Left lobe of liver (tissue), 2 donors: ENCODE measurements at regions not wholly inside any gene's neighbourhood (a gene's known extent, or its start where the extent isn't known, plus 50 kb on each side); places are given as distances from the start of the nearest gene placed in this dataset.
"Not testable (repeated sequence)": the region's sequence is repeated elsewhere in the genome, so short reads cannot be mapped to it uniquely, and the experiment has no call there.

ENCODE experiments used
- ATAC-seq: fragments of 200-7000 bp; cut with Tn5 transposase; one replicate; pipeline ENCODE4 v1.9.1; 2020; ENCODE audit warnings: mild to moderate bottlenecking, moderate library complexity
- DNase-seq: peaks from one replicate; pipeline ENCODE4 v3.0.0-alpha.2; 2020; ENCODE audit warnings: low spot score
- donor health status: DM: no; HTN: no; CAD: no; lungs with moderate emphysema.
- donor health status: DM: no; HTN: yes; CAD: no.

GRCh38 chr12:33672836-33673577, 233.4 kb upstream of the SYT10 start:
- DNase-seq (no peak), ATAC-seq (no peak)

- DNase-seq: no peak
- no peak for ATAC-seq
These were observed 237.2 kb upstream of the SYT10 start for GRCh38 chr12:33676866-33677265.

- DNase-seq (no peak), ATAC-seq (no peak)
These were observed 238.8 kb upstream of the SYT10 start for GRCh38 chr12:33678221-33678964.

GRCh38 chr12:33690562-33690961, 250.9 kb upstream of the SYT10 start:
- ATAC-seq (no peak), DNase-seq (no peak)

DNA sequence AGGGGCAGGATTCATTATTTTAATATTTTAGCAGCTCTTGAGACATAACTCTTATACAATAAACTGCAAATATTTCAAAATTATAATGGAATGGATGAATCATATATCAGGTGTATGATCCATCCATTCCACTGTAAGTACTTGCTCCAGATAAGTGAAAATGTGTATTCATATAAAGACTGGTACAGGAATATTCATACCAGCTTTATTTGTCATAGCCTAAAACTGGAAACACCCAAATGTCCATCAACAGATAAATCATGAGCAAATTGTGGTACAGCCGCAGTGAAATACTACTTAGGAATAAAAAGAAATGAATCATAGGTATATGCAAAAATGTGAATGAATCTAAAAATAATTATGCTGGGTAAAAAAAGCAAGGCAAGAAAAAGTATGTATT, 263.6 kb upstream of the SYT10 start:
- DNase-seq: no peak
- no peak for ATAC-seq

GRCh38 chr12:33706927-33707326, 267.3 kb upstream of the SYT10 start:
- DNase-seq: no peak
- ATAC-seq: no peak

DNA sequence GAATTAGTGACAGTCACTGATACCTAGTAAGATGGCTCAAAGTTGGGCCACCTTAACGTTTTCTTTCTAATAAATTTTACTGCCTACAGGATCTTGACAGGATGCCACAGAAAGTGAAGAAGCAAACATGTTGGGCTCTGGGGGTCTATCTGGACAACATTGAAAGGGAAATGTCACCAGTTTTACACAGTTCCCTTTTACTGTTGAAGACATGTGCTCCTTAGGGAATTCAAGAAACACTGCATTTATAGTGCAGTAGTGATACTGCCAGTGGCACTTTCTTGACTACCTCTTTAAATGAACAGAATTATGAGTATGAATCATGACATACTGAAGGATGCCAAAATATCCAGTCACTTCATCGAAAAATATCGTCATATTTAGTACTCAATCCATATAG, 269.3 kb upstream of the SYT10 start:
- no peak for DNase-seq
- no peak for ATAC-seq

- ATAC-seq: no peak
- DNase-seq: no peak
These were observed 270.9 kb upstream of the SYT10 start for GRCh38 chr12:33710548-33710947.

DNA sequence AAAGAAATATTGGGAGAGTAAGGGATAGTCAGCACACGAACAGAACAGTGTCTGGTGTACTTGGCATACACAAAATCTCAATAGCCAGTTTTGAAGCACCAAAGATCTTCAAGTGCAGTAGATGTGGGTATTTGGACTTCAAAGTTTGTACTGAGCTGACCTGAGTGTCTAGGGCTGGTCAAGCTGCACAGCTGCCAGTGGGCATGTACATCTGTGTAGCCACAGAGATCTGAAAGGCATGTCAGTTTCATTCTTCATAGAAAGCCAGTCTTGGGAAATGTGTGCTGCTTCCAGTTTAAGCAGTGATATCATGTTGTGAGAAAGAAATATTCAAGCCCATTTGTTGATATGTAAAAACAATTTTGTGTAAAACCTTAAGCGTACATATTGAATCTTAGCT, 279.0 kb upstream of the SYT10 start:
- ATAC-seq: no peak
- DNase-seq: no peak

DNA sequence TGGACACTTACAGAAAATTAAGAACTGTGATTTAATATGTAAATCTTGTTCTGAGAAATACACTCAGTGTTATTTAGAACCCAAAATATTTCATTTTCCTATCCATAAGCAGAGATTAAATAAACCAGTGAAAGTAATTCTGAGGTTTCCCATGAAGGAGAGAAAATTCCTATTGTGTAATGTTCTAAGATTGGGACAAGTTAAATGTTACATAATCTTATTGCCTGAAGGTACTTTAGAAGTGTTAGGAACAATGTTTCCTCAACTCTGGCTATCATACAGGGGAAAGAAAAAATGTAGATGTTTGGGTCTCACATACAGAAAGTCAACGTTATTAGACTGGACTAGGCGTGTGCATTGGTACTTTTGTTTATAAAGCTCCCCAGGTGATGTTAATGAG, 281.9 kb upstream of the SYT10 start:
- no peak for DNase-seq
- ATAC-seq: no peak

DNA sequence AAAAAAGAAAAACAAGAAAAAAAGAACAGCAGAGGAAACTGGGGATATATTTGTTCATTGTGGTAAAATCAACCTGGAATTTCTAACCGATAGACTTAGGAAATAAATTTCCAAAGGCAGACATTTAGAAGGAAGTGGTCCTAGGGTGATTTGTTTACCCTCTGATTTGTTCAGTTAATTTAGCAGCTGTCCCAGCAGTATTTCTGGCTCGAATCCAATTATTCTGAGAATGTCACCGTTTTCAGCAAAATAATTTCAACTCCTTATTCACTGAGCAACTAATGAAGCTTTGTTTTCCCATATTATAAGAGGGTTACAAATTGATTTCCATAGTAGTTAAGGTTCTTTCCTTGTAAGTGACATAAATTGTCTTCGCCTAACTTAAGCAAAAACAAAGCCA, 285.2 kb upstream of the SYT10 start:
- ATAC-seq: no peak
- no peak for DNase-seq

- ATAC-seq (no peak), DNase-seq (no peak)
These were observed 287.4 kb upstream of the ALG10 start for GRCh38 chr12:33734871-33735270.

- no peak for DNase-seq
- ATAC-seq: no peak
These were observed 269.4 kb upstream of the ALG10 start for GRCh38 chr12:33752854-33753253.

DNA sequence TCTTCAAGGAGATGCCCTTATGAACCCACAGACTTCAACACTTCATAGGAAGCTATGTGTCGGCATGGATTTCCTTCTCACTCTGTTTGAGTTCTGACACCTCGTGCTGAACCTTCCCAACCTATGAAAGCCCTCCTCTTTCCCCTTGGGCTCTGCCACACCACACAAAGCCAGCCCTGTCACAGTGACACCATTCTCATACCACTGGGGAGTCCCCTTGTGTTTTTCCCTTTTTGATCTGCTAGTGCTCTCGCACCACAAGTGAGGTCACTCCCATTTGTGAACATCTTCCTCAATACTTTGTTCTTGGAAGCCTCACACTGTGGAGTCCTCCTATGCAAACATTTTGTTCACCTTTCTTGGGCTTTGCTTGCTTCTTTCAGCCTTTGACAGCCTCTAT, 264.6 kb upstream of the ALG10 start:
- no peak for ATAC-seq
- no peak for DNase-seq

DNA sequence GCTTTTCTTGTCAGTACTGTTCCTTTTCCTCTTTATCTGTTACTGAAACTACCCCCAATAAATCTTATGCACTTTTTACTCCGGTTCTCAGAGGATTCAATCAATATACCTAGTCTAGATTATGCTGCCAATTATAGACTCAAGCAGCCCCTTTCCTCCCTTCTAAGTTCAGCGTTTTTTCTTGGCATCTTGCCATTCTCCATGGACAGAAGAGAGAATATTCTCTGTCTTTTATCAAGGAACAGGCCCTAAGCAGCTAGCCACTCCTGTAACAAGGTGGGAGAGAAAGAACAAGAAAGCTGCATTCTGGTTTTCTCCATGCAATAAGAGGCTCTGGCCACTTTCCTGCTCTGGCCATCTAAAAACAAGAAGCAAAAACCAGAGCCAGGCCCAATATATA, 263.0 kb upstream of the ALG10 start:
- ATAC-seq: no peak
- no peak for DNase-seq

DNA sequence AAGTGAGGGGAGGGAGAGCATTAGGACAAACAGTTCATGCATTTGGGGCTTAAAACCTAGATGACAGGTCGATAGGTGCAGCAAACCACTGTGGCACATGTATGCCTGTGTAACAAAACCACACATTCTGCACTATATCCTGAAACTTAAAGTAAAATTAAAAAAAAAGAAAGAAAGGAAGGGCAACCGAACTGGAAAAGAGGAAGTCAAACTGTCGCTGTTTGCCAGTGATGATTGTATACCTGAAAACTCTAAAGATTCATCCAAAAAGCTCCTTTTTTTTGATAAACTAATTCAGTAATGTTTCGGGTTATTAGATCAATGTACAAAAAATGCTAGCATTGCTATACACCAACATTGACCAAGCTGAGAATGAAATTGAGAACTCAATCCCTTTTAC, 259.0 kb upstream of the ALG10 start:
- ATAC-seq (no peak), DNase-seq (no peak)

DNA sequence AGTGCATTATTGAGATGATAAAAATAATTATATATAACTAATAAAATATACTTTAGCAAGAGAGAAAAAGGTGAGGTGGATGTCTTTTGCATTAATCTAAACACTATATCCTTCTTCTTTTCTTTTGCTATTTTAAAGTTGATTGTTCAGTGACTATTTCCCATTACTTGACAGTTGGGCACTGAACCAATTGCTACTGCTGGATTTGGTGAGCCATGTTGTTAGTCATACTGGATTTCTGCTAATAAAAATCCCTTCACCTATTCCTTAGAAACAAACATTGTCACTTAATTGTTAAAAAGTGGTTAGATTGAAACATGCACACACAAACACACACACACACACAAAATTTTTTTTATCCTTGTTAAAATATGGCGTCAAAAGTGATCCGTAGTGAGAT, 251.6 kb upstream of the ALG10 start:
- ATAC-seq: no peak
- DNase-seq: no peak

- no peak for DNase-seq
- ATAC-seq: no peak
These were observed 250.4 kb upstream of the ALG10 start for GRCh38 chr12:33771889-33772288.

DNA sequence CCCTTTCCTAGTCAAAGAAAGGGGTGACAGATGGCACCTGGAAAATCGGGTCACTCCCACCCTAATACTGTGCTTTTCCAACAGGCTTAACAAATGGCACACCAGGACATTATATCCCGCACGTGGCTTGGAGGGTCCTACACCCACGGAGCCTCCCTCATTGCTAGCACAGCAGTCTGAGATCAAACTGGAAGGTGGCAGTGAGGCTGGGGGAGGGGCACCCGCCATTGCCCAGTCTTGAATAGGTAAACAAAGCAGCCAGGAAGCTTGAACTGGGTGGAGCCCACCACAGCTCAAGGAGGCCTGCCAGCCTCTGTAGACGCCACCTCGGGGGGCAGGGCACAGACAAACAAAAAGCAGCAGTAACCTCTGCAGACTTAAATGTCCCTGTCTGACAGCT, 249.2 kb upstream of the ALG10 start:
- not testable (repeated sequence) for DNase-seq, ATAC-seq

DNA sequence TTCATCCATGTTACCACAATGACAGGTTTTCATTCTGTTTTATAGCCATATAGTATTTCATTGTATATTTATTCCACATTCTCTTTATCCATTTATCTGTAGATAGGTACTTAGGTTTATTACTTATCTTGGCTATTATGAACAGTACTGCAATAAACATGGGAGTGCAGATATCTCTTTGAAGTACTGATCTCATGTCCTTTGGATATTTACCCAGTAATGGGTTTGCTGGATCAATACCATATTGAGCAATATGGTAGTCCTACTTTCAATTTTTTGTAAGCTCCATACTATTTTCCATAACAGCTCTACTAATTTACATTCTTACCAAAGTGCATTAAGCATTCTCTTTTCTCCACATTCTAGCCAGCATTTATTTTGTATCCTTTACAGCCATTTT, 235.8 kb upstream of the ALG10 start:
- DNase-seq (no peak), ATAC-seq (no peak)

DNA sequence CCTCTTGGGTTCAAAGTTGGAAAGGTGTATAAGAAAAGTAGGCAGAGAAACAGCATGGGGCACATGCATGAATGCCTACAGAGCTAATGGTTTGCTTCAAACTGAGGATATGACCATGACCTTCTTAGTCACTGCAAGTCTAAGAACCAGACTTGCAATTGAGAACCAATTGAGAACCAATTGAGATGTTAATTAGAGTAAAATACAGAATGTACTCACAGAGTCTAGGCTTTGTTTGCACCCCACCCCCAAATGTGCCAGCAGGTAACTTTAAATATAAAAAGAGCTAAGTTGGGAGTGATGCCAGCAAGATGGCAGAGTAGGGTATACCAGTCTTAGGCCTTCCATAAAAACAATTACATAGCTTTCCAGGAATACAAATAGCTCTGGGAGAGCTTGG, 227.3 kb upstream of the ALG10 start:
- no peak for ATAC-seq
- no peak for DNase-seq

- DNase-seq: no peak
- no peak for ATAC-seq
These were observed 226.8 kb upstream of the ALG10 start for GRCh38 chr12:33795536-33795935.

DNA sequence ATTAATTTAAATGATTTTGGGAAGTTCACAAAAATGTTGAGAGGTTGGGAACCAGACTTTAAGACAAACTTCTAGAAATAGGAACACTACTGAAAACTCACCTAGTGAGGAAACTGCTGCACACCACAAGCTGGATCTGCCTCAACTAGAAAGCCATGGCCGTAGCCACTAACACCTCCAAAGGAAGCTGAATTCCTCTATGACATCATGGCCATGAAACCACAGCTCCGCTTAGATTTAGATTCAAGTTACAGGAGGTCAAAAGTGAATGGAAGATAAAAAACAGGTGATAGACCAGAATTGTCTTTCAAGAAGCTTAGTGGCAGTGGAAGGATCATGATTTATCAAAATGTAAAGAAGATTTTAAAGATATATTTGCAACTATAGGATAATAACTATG, 208.8 kb upstream of the ALG10 start:
- DNase-seq (no peak), ATAC-seq (no peak)
